ENCODE measurements at regions not wholly inside any gene's neighbourhood (a gene's known extent, or its start where the extent isn't known, plus 50 kb on each side); places are given as distances from the start of the nearest gene placed in this dataset.
A peak's percentile ranks its signal among the peaks of the same experiment; 100 is the strongest.

DNA sequence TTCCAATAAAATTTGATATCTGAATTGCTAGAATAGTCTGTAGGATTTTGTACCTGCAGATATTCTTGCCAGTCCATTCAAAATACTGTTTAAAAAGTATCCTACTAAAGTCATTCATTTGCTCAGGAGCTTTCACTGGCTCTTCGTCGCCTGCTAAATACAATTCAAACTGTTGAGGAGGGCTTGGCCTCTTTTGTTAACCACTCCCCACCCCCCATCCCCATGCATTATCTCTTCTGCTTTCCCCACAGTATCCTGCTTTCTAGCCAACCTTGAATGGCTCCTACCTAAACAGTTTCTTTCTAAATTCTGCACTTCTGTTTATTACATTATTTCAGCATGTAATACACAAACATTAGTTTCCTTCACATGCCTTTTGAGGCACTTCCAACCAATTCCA, 230.8 kb downstream of the CPE start:
- H3K9me3 ChIP-seq (replicated peaks; ENCODE audit: control insufficient read depth, insufficient read depth, low read length): no peaks in the 10 kb centered on the region
- peaks cover 4% of the 10 kb centered on the region for H3K4me1 ChIP-seq (ENCODE audit: control insufficient read depth, extremely low read depth, insufficient read depth, low read length)
- no peak overlapping the region for H3K9ac ChIP-seq (replicated peaks; ENCODE audit: extremely low read depth, insufficient read depth, low read length)
- FAIRE-seq (no peak), DNase-seq (ENCODE audit: low read depth, low spot score) (no peak)
- H3K4me2 ChIP-seq (ENCODE audit: insufficient read depth, low read length): no peak overlapping the region
- H4K20me1 ChIP-seq (replicated peaks; ENCODE audit: control insufficient read depth, extremely low read depth, insufficient read depth, low read length): no peaks in the 10 kb centered on the region
- H3K79me2 ChIP-seq (ENCODE audit: control insufficient read depth, insufficient read depth, low read length): no peaks in the 10 kb centered on the region
- H3K27me3 ChIP-seq (ENCODE audit: control insufficient read depth in 2 of 2, insufficient read depth in 2 of 2, low read length in 2 of 2): no peaks in the 10 kb centered on the region
- POLR2A ChIA-PET: no interaction called here
- BruUV-seq (replicated peaks): no TSS peak
- H3K36me3 ChIP-seq (ENCODE audit: control insufficient read depth in 2 of 2, extremely low read depth in 1 of 2, insufficient read depth in 2 of 2, low read length in 2 of 2): no peaks in the 10 kb centered on the region
- H2AFZ ChIP-seq (ENCODE audit: low read depth, low read length): no peak overlapping the region
- H3K4me3 ChIP-seq (replicated peaks in 1 of 3; ENCODE audit: insufficient read depth in 1 of 3, low read depth in 1 of 3, low read length in 3 of 3): no peak overlapping the region
- dilution Hi-C loops (cut with MboI; ENCODE audit: extremely low pct_ligation_motif_present, low sequenced_read_pairs): no loop called here
- H3K9me1 ChIP-seq (replicated peaks; ENCODE audit: control insufficient read depth, extremely low read depth, insufficient read depth, low read length): no peaks in the 10 kb centered on the region
- CTCF ChIA-PET: no interaction called here
- intact Hi-C loops (cut with micrococcal nuclease): no loop called here
- no peak overlapping the region for H3K27ac ChIP-seq (ENCODE audit: insufficient read depth, low read depth, low read length)
- TF ChIP-seq POLR2A (IDR thresholded peaks at IDR 0.05; ENCODE audit: low read depth, low read length): no peak
- no peak for TF ChIP-seq MYC (IDR thresholded peaks at IDR 0.05; ENCODE audit: low read depth, low read length)
- TF ChIP-seq, protein P1, sequence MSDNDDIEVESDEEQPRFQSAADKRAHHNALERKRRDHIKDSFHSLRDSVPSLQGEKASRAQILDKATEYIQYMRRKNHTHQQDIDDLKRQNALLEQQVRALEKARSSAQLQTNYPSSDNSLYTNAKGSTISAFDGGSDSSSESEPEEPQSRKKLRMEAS (IDR thresholded peaks at IDR 0.05; ENCODE audit: insufficient read depth, insufficient read length): no peak
- no peak for TF ChIP-seq EZH2 (IDR thresholded peaks at IDR 0.05; ENCODE audit: borderline replicate concordance, low read depth, low read length, severe bottlenecking)

DNA sequence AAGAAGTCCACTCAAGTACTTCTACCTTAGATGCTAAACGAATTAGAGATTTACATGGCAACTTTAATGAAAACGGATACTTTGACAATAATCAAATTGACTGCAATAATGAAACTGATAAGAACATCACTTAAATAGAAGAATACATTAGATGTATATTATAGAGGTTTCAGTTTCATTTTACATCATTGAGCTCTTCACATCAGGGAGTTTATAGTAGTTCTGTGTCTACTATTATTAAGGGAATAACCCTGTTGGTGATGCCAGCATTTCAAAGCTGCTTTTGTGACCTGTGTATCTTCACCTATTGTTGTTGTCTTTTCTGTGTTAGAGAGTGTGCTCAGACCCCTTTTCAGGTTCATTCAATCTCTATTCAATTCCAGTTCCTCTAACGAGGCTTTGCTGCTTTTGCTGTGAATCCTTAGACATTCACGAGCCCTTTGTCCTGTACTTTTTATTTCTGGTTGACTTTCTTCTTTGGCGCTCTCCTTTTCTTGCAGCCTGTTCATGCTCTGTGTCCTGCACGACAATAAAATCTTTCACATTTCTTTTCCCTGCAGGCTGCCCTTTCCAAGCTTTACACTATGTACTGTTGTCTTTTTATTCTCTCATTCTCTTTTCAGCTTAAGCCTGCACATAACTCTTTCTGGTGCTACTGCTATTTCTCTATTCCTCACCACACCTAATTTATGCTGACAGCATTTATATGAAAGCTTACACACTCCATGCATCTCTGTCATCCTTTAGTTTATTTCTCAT, 232.1 kb downstream of the CPE start:
- H3K36me3 ChIP-seq (ENCODE audit: control insufficient read depth in 2 of 2, extremely low read depth in 1 of 2, insufficient read depth in 2 of 2, low read length in 2 of 2): no peaks in the 10 kb centered on the region
- dilution Hi-C loops (cut with MboI; ENCODE audit: extremely low pct_ligation_motif_present, low sequenced_read_pairs): no loop called here
- ChIA-PET POLR2A (no interaction called here), CTCF (no interaction called here)
- H3K4me1 ChIP-seq (ENCODE audit: control insufficient read depth, extremely low read depth, insufficient read depth, low read length): peaks cover 3% of the 10 kb centered on the region
- no TSS peak for BruUV-seq (replicated peaks)
- peak overlapping the region; percentile 16 for H3K9ac ChIP-seq (replicated peaks; ENCODE audit: extremely low read depth, insufficient read depth, low read length)
- H4K20me1 ChIP-seq (replicated peaks; ENCODE audit: control insufficient read depth, extremely low read depth, insufficient read depth, low read length): no peaks in the 10 kb centered on the region
- no peaks in the 10 kb centered on the region for H3K9me3 ChIP-seq (replicated peaks; ENCODE audit: control insufficient read depth, insufficient read depth, low read length)
- peak overlapping the region in 1 of 3 experiments; percentile 38 for H3K4me3 ChIP-seq (replicated peaks in 1 of 3; ENCODE audit: insufficient read depth in 1 of 3, low read depth in 1 of 3, low read length in 3 of 3)
- H3K9me1 ChIP-seq (replicated peaks; ENCODE audit: control insufficient read depth, extremely low read depth, insufficient read depth, low read length): no peaks in the 10 kb centered on the region
- TF ChIP-seq EZH2 (IDR thresholded peaks at IDR 0.05; ENCODE audit: borderline replicate concordance, low read depth, low read length, severe bottlenecking) (no peak), MYC (IDR thresholded peaks at IDR 0.05; ENCODE audit: low read depth, low read length) (no peak), GATA2 (IDR thresholded peaks at IDR 0.05; ENCODE audit: insufficient read depth, insufficient read length, low read depth, low read length) (no peak), FOS (IDR thresholded peaks at IDR 0.05; ENCODE audit: borderline replicate concordance, insufficient read depth, low read length) (no peak), JUN (IDR thresholded peaks at IDR 0.05; ENCODE audit: borderline replicate concordance, insufficient read depth, insufficient read length, low read depth) (no peak), POLR2A (IDR thresholded peaks at IDR 0.05; ENCODE audit: low read depth, low read length) (no peak), POLR2AphosphoS5 (IDR thresholded peaks at IDR 0.05; ENCODE audit: insufficient read depth, low read depth, low read length) (no peak)
- TF ChIP-seq, protein P1 (IDR thresholded peaks at IDR 0.05; ENCODE audit: insufficient read depth, insufficient read length): no peak
- TF ChIP-seq, protein P2, sequence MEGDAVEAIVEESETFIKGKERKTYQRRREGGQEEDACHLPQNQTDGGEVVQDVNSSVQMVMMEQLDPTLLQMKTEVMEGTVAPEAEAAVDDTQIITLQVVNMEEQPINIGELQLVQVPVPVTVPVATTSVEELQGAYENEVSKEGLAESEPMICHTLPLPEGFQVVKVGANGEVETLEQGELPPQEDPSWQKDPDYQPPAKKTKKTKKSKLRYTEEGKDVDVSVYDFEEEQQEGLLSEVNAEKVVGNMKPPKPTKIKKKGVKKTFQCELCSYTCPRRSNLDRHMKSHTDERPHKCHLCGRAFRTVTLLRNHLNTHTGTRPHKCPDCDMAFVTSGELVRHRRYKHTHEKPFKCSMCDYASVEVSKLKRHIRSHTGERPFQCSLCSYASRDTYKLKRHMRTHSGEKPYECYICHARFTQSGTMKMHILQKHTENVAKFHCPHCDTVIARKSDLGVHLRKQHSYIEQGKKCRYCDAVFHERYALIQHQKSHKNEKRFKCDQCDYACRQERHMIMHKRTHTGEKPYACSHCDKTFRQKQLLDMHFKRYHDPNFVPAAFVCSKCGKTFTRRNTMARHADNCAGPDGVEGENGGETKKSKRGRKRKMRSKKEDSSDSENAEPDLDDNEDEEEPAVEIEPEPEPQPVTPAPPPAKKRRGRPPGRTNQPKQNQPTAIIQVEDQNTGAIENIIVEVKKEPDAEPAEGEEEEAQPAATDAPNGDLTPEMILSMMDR (IDR thresholded peaks at IDR 0.05; ENCODE audit: extremely low read depth in 1 of 2, insufficient read depth in 1 of 2, low read depth in 1 of 2, low read length in 2 of 2): no peak
- no peaks in the 10 kb centered on the region for H3K79me2 ChIP-seq (ENCODE audit: control insufficient read depth, insufficient read depth, low read length)
- no peak overlapping the region for H3K27ac ChIP-seq (ENCODE audit: insufficient read depth, low read depth, low read length)
- no peak for FAIRE-seq
- H3K27me3 ChIP-seq (ENCODE audit: control insufficient read depth in 2 of 2, insufficient read depth in 2 of 2, low read length in 2 of 2): no peaks in the 10 kb centered on the region
- intact Hi-C loops (cut with micrococcal nuclease): no loop called here
- DNase-seq (ENCODE audit: low read depth, low spot score): peak; percentile 26
- H2AFZ ChIP-seq (ENCODE audit: low read depth, low read length): peak overlapping the region; percentile 96
- H3K4me2 ChIP-seq (ENCODE audit: insufficient read depth, low read length): peak overlapping the region; percentile 62
